Stomach (tissue), 4 donors: ENCODE measurements at regions not wholly inside any gene's neighbourhood (a gene's known extent, or its start where the extent isn't known, plus 50 kb on each side); places are given as distances from the start of the nearest gene placed in this dataset.

Source experiments
- EP300 ChIP-seq: sonication (generic); formaldehyde crosslinking; IDR thresholded peaks from one replicate; pipeline ENCODE4 v1.6.1; 2017; ENCODE audit warnings: antibody characterized with exemption
- TF ChIP-seq, protein P1 (sequence below), 7 experiments: fragments of 450-650 bp in 4 of 7; fragments of 200-600 bp in 3 of 7; sonication (generic) in 3 of 7; IDR thresholded peaks; one replicate each; pipeline ENCODE4 v1.5.1; 2016 to 2019; ENCODE audit warnings: antibody characterized with exemption in 7 of 7, control low read depth in 2 of 7, mild to moderate bottlenecking in 1 of 7

DNA sequence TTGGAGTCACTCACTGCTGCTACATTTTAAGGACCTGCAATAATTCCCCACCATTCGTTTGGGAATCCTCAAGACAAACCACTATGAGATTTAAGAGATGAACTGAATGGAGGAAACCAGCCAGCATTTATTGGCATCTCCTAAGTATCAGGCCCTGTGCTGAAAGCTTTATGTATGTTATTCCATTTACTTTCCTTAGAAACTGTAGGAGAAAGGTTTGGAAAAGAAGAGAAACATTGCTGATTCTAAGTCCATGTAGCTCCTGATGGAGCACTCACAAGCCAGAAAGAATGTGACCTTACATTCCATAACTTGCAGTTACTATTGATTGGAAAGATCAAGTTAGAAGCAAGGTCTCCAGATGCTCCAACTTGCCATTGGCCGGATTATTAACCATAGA is 267.4 kb downstream of the GAS1 start:
- TF ChIP-seq, protein P1, sequence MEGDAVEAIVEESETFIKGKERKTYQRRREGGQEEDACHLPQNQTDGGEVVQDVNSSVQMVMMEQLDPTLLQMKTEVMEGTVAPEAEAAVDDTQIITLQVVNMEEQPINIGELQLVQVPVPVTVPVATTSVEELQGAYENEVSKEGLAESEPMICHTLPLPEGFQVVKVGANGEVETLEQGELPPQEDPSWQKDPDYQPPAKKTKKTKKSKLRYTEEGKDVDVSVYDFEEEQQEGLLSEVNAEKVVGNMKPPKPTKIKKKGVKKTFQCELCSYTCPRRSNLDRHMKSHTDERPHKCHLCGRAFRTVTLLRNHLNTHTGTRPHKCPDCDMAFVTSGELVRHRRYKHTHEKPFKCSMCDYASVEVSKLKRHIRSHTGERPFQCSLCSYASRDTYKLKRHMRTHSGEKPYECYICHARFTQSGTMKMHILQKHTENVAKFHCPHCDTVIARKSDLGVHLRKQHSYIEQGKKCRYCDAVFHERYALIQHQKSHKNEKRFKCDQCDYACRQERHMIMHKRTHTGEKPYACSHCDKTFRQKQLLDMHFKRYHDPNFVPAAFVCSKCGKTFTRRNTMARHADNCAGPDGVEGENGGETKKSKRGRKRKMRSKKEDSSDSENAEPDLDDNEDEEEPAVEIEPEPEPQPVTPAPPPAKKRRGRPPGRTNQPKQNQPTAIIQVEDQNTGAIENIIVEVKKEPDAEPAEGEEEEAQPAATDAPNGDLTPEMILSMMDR (IDR thresholded peaks at IDR 0.05) = no peak
- no peak for TF ChIP-seq EP300
